Retinal pigment epithelial cell (primary cell): ENCODE measurements at regions not wholly inside any gene's neighbourhood (a gene's known extent, or its start where the extent isn't known, plus 50 kb on each side); places are given as distances from the start of the nearest gene placed in this dataset.

Experiments
- DNase-seq: peaks from one replicate; pipeline ENCODE4 v3.0.0-alpha.2; 2010; ENCODE audit warnings: low read depth
- H3K4me3 ChIP-seq: 2 replicates; pipeline ENCODE4 v1.5.1; 2011; ENCODE audit warnings: mild to moderate bottlenecking, low read length, control low read depth, moderate library complexity
- CTCF ChIP-seq: conservative IDR thresholded peaks from 2 replicates; pipeline ENCODE4 v1.5.1; 2011; ENCODE audit warnings: low read depth, low read length, control low read depth, inconsistent platforms

- no peak for DNase-seq
Measured at GRCh38 chr1:29793653-29794348, 557.5 kb downstream of the PTPRU start.

GRCh38 chr1:29793101-29793546 lies 556.8 kb downstream of the PTPRU start:
- TF ChIP-seq CTCF = peak; percentile 93
- no peak overlapping the region for H3K4me3 ChIP-seq
- peak; percentile 22 for DNase-seq

More at GRCh38 chr1:29793653-29794348, 557.5 kb downstream of the PTPRU start:
- H3K4me3 ChIP-seq = no peak overlapping the region
- no peak for TF ChIP-seq CTCF

- no peak for TF ChIP-seq CTCF
- H3K4me3 ChIP-seq = no peak overlapping the region
- DNase-seq = no peak
Measured at GRCh38 chr1:29789910-29790247, 553.6 kb downstream of the PTPRU start.

DNA sequence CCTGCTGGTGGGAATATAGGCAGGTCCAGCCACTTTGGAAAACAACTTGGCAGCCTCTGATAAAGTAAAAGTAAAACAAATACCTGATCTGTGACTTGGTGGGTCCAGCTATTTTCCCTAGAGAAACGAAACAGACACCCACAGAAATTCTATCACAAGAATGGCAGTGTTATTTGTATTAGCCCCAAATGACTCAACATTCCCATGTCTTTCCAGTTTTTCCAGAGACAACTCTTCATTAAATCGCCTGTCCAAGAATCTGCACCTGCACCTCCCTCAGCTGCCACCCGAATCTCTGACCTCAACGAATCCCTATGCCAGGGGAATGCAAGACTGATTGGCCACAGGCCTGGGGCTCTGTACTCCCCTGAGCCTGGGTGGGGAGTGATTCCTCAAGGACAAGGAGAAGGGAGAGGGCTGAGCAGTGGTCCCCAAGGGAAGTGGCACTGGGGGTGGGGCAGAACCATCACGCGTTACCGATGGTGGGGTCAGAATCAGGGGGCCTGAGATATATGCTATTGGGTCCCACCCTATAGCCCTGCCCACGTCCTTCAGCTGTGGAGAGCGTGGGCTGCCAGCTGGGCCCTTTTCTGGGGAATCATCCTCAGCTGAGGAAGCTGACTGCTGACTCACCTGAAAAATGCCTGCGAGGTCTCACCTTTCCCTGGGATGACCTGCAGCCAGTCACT lies 553.0 kb downstream of the PTPRU start:
- TF ChIP-seq CTCF = no peak
- no peak for DNase-seq

DNA sequence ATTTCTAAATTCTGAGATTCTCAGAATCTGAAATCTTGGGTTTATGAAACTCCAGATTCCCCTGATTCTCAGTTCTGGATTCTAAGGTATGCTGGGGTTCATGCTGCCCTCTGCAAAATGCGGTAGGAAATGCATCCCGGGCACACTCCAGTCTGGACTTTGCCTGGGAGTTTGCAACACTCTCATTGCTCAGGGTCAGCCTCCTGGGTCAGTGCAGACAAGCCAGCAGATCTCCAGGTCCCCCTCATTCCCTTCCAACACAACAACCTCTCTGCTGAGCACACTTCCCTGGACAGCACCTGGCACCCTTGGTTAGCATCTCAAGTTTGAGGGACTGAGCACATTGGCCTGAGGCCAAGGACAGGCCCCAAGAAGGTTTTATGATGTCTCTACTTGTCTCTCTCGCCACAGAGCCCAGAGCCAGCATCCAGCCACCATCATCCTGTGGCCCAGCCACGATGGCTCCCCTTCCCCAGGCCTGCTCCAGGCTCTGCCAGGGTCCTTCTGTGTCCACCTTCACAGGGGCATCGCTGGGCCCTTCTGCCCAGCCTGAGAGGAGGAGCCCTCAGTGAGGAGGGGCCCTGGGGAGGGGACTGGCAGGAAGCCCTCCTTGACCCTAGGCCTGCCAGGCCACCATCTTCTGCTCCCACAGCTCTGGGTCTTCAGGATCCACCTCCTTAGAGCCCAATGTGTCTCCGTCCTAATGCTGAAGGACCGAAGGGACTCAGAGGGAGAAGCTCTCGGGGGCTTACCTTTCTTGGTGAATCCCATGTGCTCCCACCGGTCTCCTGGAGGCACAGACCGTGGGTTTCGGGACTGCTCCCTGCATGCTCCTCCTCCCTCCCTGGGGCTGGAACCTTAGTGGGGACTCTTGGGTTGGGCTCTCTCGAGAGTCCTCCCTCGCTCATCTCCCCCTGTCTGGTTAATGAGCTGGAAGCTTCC lies 550.7 kb downstream of the PTPRU start:
- no peak for TF ChIP-seq CTCF
- no peak overlapping the region for H3K4me3 ChIP-seq
- DNase-seq = no peak

More for the DNA sequence above, 553.0 kb downstream of the PTPRU start:
- no peak overlapping the region for H3K4me3 ChIP-seq

- TF ChIP-seq CTCF = no peak
- DNase-seq = no peak
- H3K4me3 ChIP-seq = no peak overlapping the region
Measured at GRCh38 chr1:29786195-29786594, 549.9 kb downstream of the PTPRU start.
